Lung (tissue), 11 donors: ENCODE measurements at regions not wholly inside any gene's neighbourhood (a gene's known extent, or its start where the extent isn't known, plus 50 kb on each side); places are given as distances from the start of the nearest gene placed in this dataset.

Experiments used
- ATAC-seq: fragments of 200-7000 bp; cut with Tn5 transposase; one replicate; pipeline ENCODE4 v1.9.1; 2020; ENCODE audit warnings: moderate number of reproducible peaks; ENCODE audit not compliant: insufficient read depth, low FRiP score
- DNase-seq, 3 donors: peaks; one replicate each; pipeline ENCODE4 v3.0.0-alpha.2; 2013 to 2017
- H3K27ac ChIP-seq, 2 donors: one replicate each; pipeline ENCODE4 v1.5.1; 2013; ENCODE audit warnings: mild to moderate bottlenecking in 2 of 2, moderate library complexity in 2 of 2, control low read depth in 1 of 2, inconsistent platforms in 1 of 2, low read depth in 1 of 2, low read length in 1 of 2
- H3K27me3 ChIP-seq, 3 donors: one replicate each; pipeline ENCODE4 v1.5.1; 2013; ENCODE audit warnings: low read length in 2 of 3; ENCODE audit not compliant: control insufficient read depth in 3 of 3, insufficient read depth in 3 of 3
- H3K36me3 ChIP-seq, 4 donors: one replicate each; pipeline ENCODE4 v1.5.1; 2013; ENCODE audit warnings: low read length in 4 of 4, mild to moderate bottlenecking in 1 of 4, moderate library complexity in 1 of 4; ENCODE audit not compliant: control insufficient read depth in 4 of 4, insufficient read depth in 4 of 4
- H3K4me1 ChIP-seq, 5 donors: one replicate each; pipeline ENCODE4 v1.5.1; 2013; ENCODE audit warnings: low read length in 5 of 5, mild to moderate bottlenecking in 2 of 5, moderate library complexity in 1 of 5; ENCODE audit not compliant: control insufficient read depth in 5 of 5, insufficient read depth in 5 of 5
- H3K4me3 ChIP-seq: one replicate; pipeline ENCODE4 v1.5.1; 2013; ENCODE audit warnings: mild to moderate bottlenecking, control low read depth, moderate library complexity
- H3K9ac ChIP-seq, 2 donors: one replicate each; pipeline ENCODE4 v1.5.1; 2013; ENCODE audit warnings: low read length in 2 of 2, control low read depth in 1 of 2; ENCODE audit not compliant: insufficient read depth in 1 of 2
- H3K9me3 ChIP-seq, 4 donors: one replicate each; pipeline ENCODE4 v1.5.1; 2013; ENCODE audit warnings: low read length in 3 of 4, mild to moderate bottlenecking in 1 of 4, moderate library complexity in 1 of 4; ENCODE audit not compliant: control insufficient read depth in 4 of 4, insufficient read depth in 3 of 4
- CTCF ChIP-seq: IDR thresholded peaks from 2 replicates; pipeline ENCODE4 v1.5.1; 2012; ENCODE audit warnings: mild to moderate bottlenecking; ENCODE audit errors: control extremely low read depth, extremely low read depth
- WGBS, 2 donors: extraction: QIAGEN DNeasy Blood & Tissue Kit; methylation state at CpG; one replicate each; pipeline ENCODE4 v1.1.7; 2013; 5-methylcytosine and 5-hydroxymethylcytosine counted together
- donor health status: control.
- donor health status: control.
- donor health status: Bipolar disorder and iron deficiency.
- donor health status: healthy.
- donor health status: DM: yes; HTN: yes; CAD: no.

GRCh38 chr5:6228257-6229250 is 149.8 kb downstream of the MED10 start:
- no peak for TF ChIP-seq CTCF
- WGBS, 2 donors, result 80 to 86% methylated on average over 23 of the region's 23 CpGs
- H3K9ac ChIP-seq, result no peak overlapping the region
- ATAC-seq (no peak), DNase-seq (no peak)
- H3K4me3 ChIP-seq, result no peak overlapping the region
- no peaks in the 10 kb centered on the region for H3K4me1 ChIP-seq
- H3K36me3 ChIP-seq, result no peaks in the 10 kb centered on the region
- peaks cover 0 to 3% (median 0%) of the 10 kb centered on the region in 4 donors for H3K9me3 ChIP-seq
- peaks cover 0 to 2% (median 0%) of the 10 kb centered on the region in 3 donors for H3K27me3 ChIP-seq
- H3K27ac ChIP-seq, result no peak overlapping the region

- DNase-seq (no peak), ATAC-seq (no peak)
- H3K9me3 ChIP-seq, result peaks cover 0 to 3% (median 0%) of the 10 kb centered on the region in 4 donors
- no peaks in the 10 kb centered on the region for H3K4me1 ChIP-seq
- no peak overlapping the region for H3K9ac ChIP-seq
- no peak overlapping the region for H3K4me3 ChIP-seq
- WGBS, 2 donors, result 71 to 76% methylated on average over 7 of the region's 7 CpGs
- no peaks in the 10 kb centered on the region for H3K36me3 ChIP-seq
- no peak overlapping the region for H3K27ac ChIP-seq
- H3K27me3 ChIP-seq, result no peaks in the 10 kb centered on the region
- no peak for TF ChIP-seq CTCF
Observed at GRCh38 chr5:6225121-6225607, 153.2 kb downstream of the MED10 start.

GRCh38 chr5:6224406-6224805 is 153.9 kb downstream of the MED10 start:
- H3K36me3 ChIP-seq, result no peaks in the 10 kb centered on the region
- TF ChIP-seq CTCF, result no peak
- no peak overlapping the region for H3K4me3 ChIP-seq
- no peak overlapping the region for H3K9ac ChIP-seq
- 91 to 92% methylated on average over 5 of the region's 5 CpGs for WGBS, 2 donors
- ATAC-seq (no peak), DNase-seq (no peak)
- H3K4me1 ChIP-seq, result no peaks in the 10 kb centered on the region
- no peak overlapping the region for H3K27ac ChIP-seq
- peaks cover 0 to 3% (median 0%) of the 10 kb centered on the region in 4 donors for H3K9me3 ChIP-seq
- no peaks in the 10 kb centered on the region for H3K27me3 ChIP-seq
